DND-41 (cell line): ENCODE measurements at regions not wholly inside any gene's neighbourhood (a gene's known extent, or its start where the extent isn't known, plus 50 kb on each side); places are given as distances from the start of the nearest gene placed in this dataset.

Source experiments
- ATAC-seq: fragments of 200-7000 bp; cut with Tn5 transposase; 3 replicates; pipeline ENCODE4 v1.9.1; 2021; ENCODE audit warnings: low read depth; ENCODE audit not compliant: insufficient read depth
- DNase-seq: peaks from one replicate; pipeline ENCODE4 v3.0.0-alpha.2; 2020
- H2AFZ ChIP-seq: 2 replicates; pipeline ENCODE4 v1.6.0; 2012; ENCODE audit warnings: low read depth, low read length
- H3K27ac ChIP-seq: 2 replicates; pipeline ENCODE4 v1.5.1; 2012; ENCODE audit warnings: low read length, inconsistent platforms
- H3K27me3 ChIP-seq: fragments of 200-600 bp; sonication (generic); 2 replicates; pipeline ENCODE4 v1.6.0; 2012; ENCODE audit warnings: low read length, mild to moderate bottlenecking, inconsistent platforms; ENCODE audit not compliant: insufficient read depth, poor library complexity
- H3K36me3 ChIP-seq: 2 replicates; pipeline ENCODE4 v1.5.1; 2012; ENCODE audit warnings: low read length, inconsistent platforms; ENCODE audit not compliant: insufficient read depth
- H3K4me1 ChIP-seq: 2 replicates; pipeline ENCODE4 v1.5.1; 2012; ENCODE audit warnings: mild to moderate bottlenecking, low read length; ENCODE audit not compliant: insufficient read depth
- H3K4me2 ChIP-seq: 2 replicates; pipeline ENCODE4 v1.6.0; 2012; ENCODE audit warnings: mild to moderate bottlenecking, moderate library complexity, low read length, inconsistent platforms; ENCODE audit not compliant: insufficient read depth
- H3K4me3 ChIP-seq, 2 experiments: fragments of 200-600 bp in 1 of 2; shearing (Covaris generic) in 1 of 2; 2 replicates each; pipeline ENCODE4 v1.5.1; 2012 to 2016; ENCODE audit warnings: inconsistent platforms in 2 of 2, low read length in 2 of 2, mild to moderate bottlenecking in 2 of 2, low read depth in 1 of 2, moderate library complexity in 1 of 2
- H3K79me2 ChIP-seq: 2 replicates; pipeline ENCODE4 v1.6.0; 2012; ENCODE audit warnings: low read length, inconsistent platforms; ENCODE audit not compliant: insufficient read depth
- H3K9ac ChIP-seq: 2 replicates; pipeline ENCODE4 v1.6.0; 2012; ENCODE audit warnings: low read depth, mild to moderate bottlenecking, inconsistent platforms, low read length, moderate library complexity
- H3K9me3 ChIP-seq: 2 replicates; pipeline ENCODE4 v1.5.1; 2012; ENCODE audit warnings: low read length, moderate library complexity, mild to moderate bottlenecking, inconsistent platforms; ENCODE audit not compliant: insufficient read depth, severe bottlenecking
- H4K20me1 ChIP-seq: 2 replicates; pipeline ENCODE4 v1.6.0; 2012; ENCODE audit warnings: low read length; ENCODE audit not compliant: insufficient read depth
- CTCF ChIP-seq: IDR thresholded peaks from 2 replicates; pipeline ENCODE4 v1.5.1; 2012; ENCODE audit warnings: borderline replicate concordance, low read length, moderate library complexity, mild to moderate bottlenecking; ENCODE audit not compliant: poor library complexity, severe bottlenecking; ENCODE audit errors: extremely low read depth
- EZH2 ChIP-seq: IDR thresholded peaks from 3 replicates; pipeline ENCODE4 v1.6.1; 2012; ENCODE audit warnings: borderline replicate concordance, low read depth, mild to moderate bottlenecking, moderate library complexity, low read length, inconsistent platforms; ENCODE audit not compliant: severe bottlenecking

- Histone ChIP-seq H3K9me3 (no peaks in the 10 kb centered on the region), H3K4me1 (peaks cover 21% of the 10 kb centered on the region), H3K4me3 (no peak overlapping the region), H4K20me1 (no peaks in the 10 kb centered on the region), H2AFZ (no peak overlapping the region), H3K27ac (no peak overlapping the region), H3K27me3 (no peaks in the 10 kb centered on the region), H3K4me2 (no peak overlapping the region), H3K9ac (no peak overlapping the region), H3K36me3 (no peaks in the 10 kb centered on the region), H3K79me2 (no peaks in the 10 kb centered on the region)
- DNase-seq, result no peak
- ATAC-seq, result no peak
- TF ChIP-seq EZH2 (no peak), CTCF (no peak)
Observed at GRCh38 chr3:16798738-16799137, 86.0 kb upstream of the PLCL2 start.

GRCh38 chr3:16800361-16800760 lies 84.4 kb upstream of the PLCL2 start:
- Histone ChIP-seq H3K4me3 (no peak overlapping the region), H3K79me2 (no peaks in the 10 kb centered on the region), H3K4me1 (peaks cover 21% of the 10 kb centered on the region), H3K9ac (no peak overlapping the region), H3K4me2 (no peak overlapping the region), H3K27ac (no peak overlapping the region), H2AFZ (peak overlapping the region; percentile 24; the same call in 1 of the 2 replicates), H4K20me1 (no peaks in the 10 kb centered on the region), H3K27me3 (no peaks in the 10 kb centered on the region), H3K9me3 (no peaks in the 10 kb centered on the region), H3K36me3 (no peaks in the 10 kb centered on the region)
- TF ChIP-seq EZH2 (no peak), CTCF (no peak)
- DNase-seq, result no peak
- ATAC-seq, result no peak

GRCh38 chr3:16801223-16801622 lies 83.5 kb upstream of the PLCL2 start:
- H3K9ac ChIP-seq, result no peak overlapping the region
- TF ChIP-seq EZH2 (no peak), CTCF (no peak)
- H4K20me1 ChIP-seq, result no peaks in the 10 kb centered on the region
- H3K4me1 ChIP-seq, result peaks cover 21% of the 10 kb centered on the region
- H3K36me3 ChIP-seq, result no peaks in the 10 kb centered on the region
- no peaks in the 10 kb centered on the region for H3K79me2 ChIP-seq
- no peak overlapping the region for H2AFZ ChIP-seq
- no peak overlapping the region for H3K4me3 ChIP-seq
- ATAC-seq, result peak; percentile 75
- peak overlapping the region; percentile 20; the same call in 1 of the 2 replicates for H3K27ac ChIP-seq
- H3K27me3 ChIP-seq, result no peaks in the 10 kb centered on the region
- peak; percentile 14 for DNase-seq
- H3K9me3 ChIP-seq, result no peaks in the 10 kb centered on the region
- peak overlapping the region; percentile 28; the same call in 1 of the 2 replicates for H3K4me2 ChIP-seq

- Histone ChIP-seq H3K36me3 (no peaks in the 10 kb centered on the region), H3K4me2 (peak overlapping the region; percentile 28; the same call in 1 of the 2 replicates), H4K20me1 (no peaks in the 10 kb centered on the region), H3K79me2 (no peaks in the 10 kb centered on the region), H3K9me3 (no peaks in the 10 kb centered on the region), H3K27ac (no peak overlapping the region), H3K4me1 (peaks cover 21% of the 10 kb centered on the region), H3K4me3 (no peak overlapping the region), H3K9ac (no peak overlapping the region), H3K27me3 (no peaks in the 10 kb centered on the region), H2AFZ (no peak overlapping the region)
- peak; percentile 63 for ATAC-seq
- peak; percentile 21 for DNase-seq
- TF ChIP-seq EZH2 (no peak), CTCF (no peak)
Observed at GRCh38 chr3:16801698-16802097, 83.1 kb upstream of the PLCL2 start.
